ENCODE measurements at regions not wholly inside any gene's neighbourhood (a gene's known extent, or its start where the extent isn't known, plus 50 kb on each side); places are given as distances from the start of the nearest gene placed in this dataset.
"Not testable (repeated sequence)": the region's sequence is repeated elsewhere in the genome, so short reads cannot be mapped to it uniquely, and the experiment has no call there.

GRCh38 chr4:18813055-18813454 lies 791.5 kb upstream of the LCORL start:
- no peak for DNase-seq

GRCh38 chr4:18803781-18804180 lies 782.2 kb upstream of the LCORL start:
- no peak for DNase-seq

- no peak for DNase-seq
These were observed 776.6 kb upstream of the LCORL start for GRCh38 chr4:18798123-18798522.

- no peak for DNase-seq
These were observed 774.2 kb upstream of the LCORL start for GRCh38 chr4:18795794-18796193.

- no peak for DNase-seq
These were observed 755.8 kb upstream of the LCORL start for GRCh38 chr4:18777190-18777930.

- no peak for DNase-seq
These were observed 746.4 kb upstream of the LCORL start for GRCh38 chr4:18767921-18768320.

- DNase-seq = no peak
These were observed 735.1 kb upstream of the LCORL start for GRCh38 chr4:18756671-18757070.

GRCh38 chr4:18754180-18754579 lies 732.6 kb upstream of the LCORL start:
- DNase-seq = no peak

GRCh38 chr4:18751083-18751482 lies 729.5 kb upstream of the LCORL start:
- no peak for DNase-seq

GRCh38 chr4:18749391-18749790 lies 727.8 kb upstream of the LCORL start:
- no peak for DNase-seq

GRCh38 chr4:18736551-18736950 lies 715.0 kb upstream of the LCORL start:
- no peak for DNase-seq

- DNase-seq = no peak
These were observed 714.2 kb upstream of the LCORL start for GRCh38 chr4:18735740-18736268.

GRCh38 chr4:18734405-18734804 lies 712.9 kb upstream of the LCORL start:
- DNase-seq = no peak

- no peak for DNase-seq
These were observed 712.4 kb upstream of the LCORL start for GRCh38 chr4:18733961-18734360.

GRCh38 chr4:18722748-18723191 lies 701.2 kb upstream of the LCORL start:
- DNase-seq = no peak

- DNase-seq = no peak
These were observed 676.7 kb upstream of the LCORL start for GRCh38 chr4:18698119-18698883.

- DNase-seq = peak; percentile 5
These were observed 674.4 kb upstream of the LCORL start for GRCh38 chr4:18695733-18696527.

GRCh38 chr4:18691431-18692200 lies 670.1 kb upstream of the LCORL start:
- no peak for DNase-seq

GRCh38 chr4:18690291-18690955 lies 668.9 kb upstream of the LCORL start:
- DNase-seq = no peak

- peak; percentile 70 for DNase-seq
These were observed 668.0 kb upstream of the LCORL start for GRCh38 chr4:18689308-18690115.

GRCh38 chr4:18688351-18688750 lies 666.8 kb upstream of the LCORL start:
- not testable (repeated sequence) for DNase-seq
